SK-N-SH (cell line): ENCODE measurements at regions not wholly inside any gene's neighbourhood (a gene's known extent, or its start where the extent isn't known, plus 50 kb on each side); places are given as distances from the start of the nearest gene placed in this dataset.

Experiments used
- CTCF ChIA-PET: fragments of 300-600, 350-600 bp; formaldehyde crosslinking; extraction: SDS; loops from one replicate; lab custom pipeline; 2021; lab: Yijun Ruan, JAX
- POLR2A ChIA-PET: fragments of 350-600 bp; sonication (Branson Sonifier 250); formaldehyde crosslinking; extraction: SDS; loops from one replicate; lab custom pipeline; 2020; ENCODE audit warnings: antibody characterized with exemption, inconsistent platforms; lab: Yijun Ruan, JAX
- DNase-seq: peaks from one replicate; pipeline ENCODE4 v3.0.0; 2012
- H2AFZ ChIP-seq: fragments of 200-600 bp; sonication (generic); 2 replicates; pipeline ENCODE4 v1.8.1; 2016; ENCODE audit warnings: antibody characterized with exemption, mild to moderate bottlenecking, low read depth
- H3F3A ChIP-seq: fragments of 200-600 bp; sonication (generic); replicated peaks from 2 replicates; pipeline ENCODE3; 2016; ENCODE audit warnings: antibody characterized with exemption, mild to moderate bottlenecking; ENCODE audit not compliant: insufficient read depth
- H3K27ac ChIP-seq, 2 experiments: fragments of 200-500 bp in 1 of 2; fragments of 200-600 bp in 1 of 2; sonication (Bioruptor generic) in 1 of 2; sonication (generic), shearing (Covaris generic) in 1 of 2; 2 replicates each; pipeline versions ENCODE4 v1.5.1 to v1.6.1; 2014 to 2016; ENCODE audit warnings: low read depth in 2 of 2, inconsistent platforms in 1 of 2, low read length in 1 of 2, mild to moderate bottlenecking in 1 of 2, mixed read lengths in 1 of 2
- H3K27me3 ChIP-seq: fragments of 200-600 bp; sonication (generic), shearing (Covaris generic); 2 replicates; pipeline ENCODE4 v1.6.1; 2016; ENCODE audit warnings: mixed run types; ENCODE audit not compliant: insufficient read depth
- H3K36me3 ChIP-seq, 2 experiments: fragments of 200-500 bp in 1 of 2; fragments of 200-600 bp in 1 of 2; sonication (Bioruptor generic) in 1 of 2; sonication (generic) in 1 of 2; replicated peaks in 1 of 2; 2 replicates each; pipeline versions ENCODE3 to v1.5.1; 2014 to 2016; ENCODE audit warnings: low read length in 1 of 2, mild to moderate bottlenecking in 1 of 2; ENCODE audit not compliant: insufficient read depth in 2 of 2, control insufficient read depth in 1 of 2
- H3K4me1 ChIP-seq, 2 experiments: fragments of 200-500 bp in 1 of 2; fragments of 200-600 bp in 1 of 2; sonication (Bioruptor generic) in 1 of 2; sonication (generic), shearing (Covaris generic) in 1 of 2; 2 replicates each; pipeline versions ENCODE4 v1.5.1 to v1.6.1; 2014 to 2016; ENCODE audit warnings: low read depth in 1 of 2, low read length in 1 of 2, mixed run types in 1 of 2; ENCODE audit not compliant: insufficient read depth in 2 of 2, control insufficient read depth in 1 of 2
- H3K4me2 ChIP-seq: fragments of 200-600 bp; sonication (generic), shearing (Covaris generic); 2 replicates; pipeline ENCODE4 v1.6.1; 2017; ENCODE audit warnings: mixed run types
- H3K4me3 ChIP-seq, 2 experiments: fragments of 200-500 bp in 1 of 2; fragments of 200-600 bp in 1 of 2; sonication (Bioruptor generic) in 1 of 2; sonication (generic), shearing (Covaris generic) in 1 of 2; 2 replicates each; pipeline versions ENCODE4 v1.5.1 to v1.8.1; 2014 to 2016; ENCODE audit warnings: low read depth in 2 of 2, inconsistent platforms in 1 of 2, low read length in 1 of 2, mild to moderate bottlenecking in 1 of 2, mixed read lengths in 1 of 2, moderate library complexity in 1 of 2
- H3K79me2 ChIP-seq: fragments of 200-600 bp; sonication (generic); 2 replicates; pipeline ENCODE4 v1.8.1; 2017; ENCODE audit warnings: mild to moderate bottlenecking; ENCODE audit not compliant: insufficient read depth
- H3K9ac ChIP-seq: fragments of 200-600 bp; sonication (generic); 2 replicates; pipeline ENCODE4 v1.6.1; 2017; ENCODE audit warnings: mixed run types
- H3K9me2 ChIP-seq: fragments of 200-600 bp; sonication (generic); 2 replicates; pipeline ENCODE4 v1.6.1; 2017; ENCODE audit warnings: mixed run types
- H3K9me3 ChIP-seq: fragments of 200-600 bp; sonication (generic); 2 replicates; pipeline ENCODE4 v1.6.1; 2017; ENCODE audit warnings: mixed run types, mild to moderate bottlenecking, moderate library complexity
- H4K20me1 ChIP-seq: fragments of 200-600 bp; sonication (generic); 2 replicates; pipeline ENCODE4 v1.6.1; 2017; ENCODE audit warnings: mild to moderate bottlenecking, mixed run types; ENCODE audit not compliant: insufficient read depth
- CTCF ChIP-seq: fragments of 200-600 bp; sonication (generic); IDR thresholded peaks from 2 replicates; pipeline ENCODE4 v1.6.1; 2017; ENCODE audit warnings: antibody characterized with exemption, mild to moderate bottlenecking, moderate library complexity
- EP300 ChIP-seq, 2 experiments: IDR thresholded peaks; 2 replicates each; pipeline versions ENCODE4 v1.4.0 to v1.6.1; 2012; ENCODE audit warnings: borderline replicate concordance in 1 of 2, low read depth in 1 of 2, low read length in 1 of 2
- EZH2phosphoT487 ChIP-seq: fragments of 200-600 bp; sonication (generic); IDR thresholded peaks from 2 replicates; pipeline ENCODE4 v1.6.1; 2017; ENCODE audit warnings: low read depth, mixed run types, mild to moderate bottlenecking, antibody characterized with exemption, moderate library complexity, borderline replicate concordance
- FOSL2 ChIP-seq: IDR thresholded peaks from 2 replicates; pipeline ENCODE4 v1.4.0; 2012; ENCODE audit warnings: low read depth, mild to moderate bottlenecking, moderate library complexity, borderline replicate concordance
- FOXM1 ChIP-seq: IDR thresholded peaks from 2 replicates; pipeline ENCODE4 v1.4.0; 2012; ENCODE audit warnings: low read depth, mild to moderate bottlenecking
- GATA2 ChIP-seq: sonication (generic); formaldehyde crosslinking; IDR thresholded peaks from 2 replicates; pipeline ENCODE4 v1.5.0; 2020; ENCODE audit warnings: mild to moderate bottlenecking, missing genetic modification reagents
- IRF3 ChIP-seq: fragments of 150-350 bp; IDR thresholded peaks from 2 replicates; pipeline ENCODE4 v1.6.1; 2016; ENCODE audit warnings: mild to moderate bottlenecking, low read depth, low read length
- MAX ChIP-seq: IDR thresholded peaks from 2 replicates; pipeline ENCODE4 v1.4.0; 2012; ENCODE audit warnings: low read depth
- MEF2A ChIP-seq: IDR thresholded peaks from 2 replicates; pipeline ENCODE4 v1.4.0; 2012; ENCODE audit warnings: low read depth, borderline replicate concordance
- NFIC ChIP-seq: IDR thresholded peaks from 2 replicates; pipeline ENCODE4 v1.4.0; 2012; ENCODE audit warnings: borderline replicate concordance
- NRF1 ChIP-seq: IDR thresholded peaks from 2 replicates; pipeline ENCODE4 v1.6.1; 2012; ENCODE audit warnings: low read depth, mild to moderate bottlenecking, low read length
- POLR2AphosphoS5 ChIP-seq: IDR thresholded peaks from 2 replicates; pipeline ENCODE4 v1.6.1; 2012; ENCODE audit warnings: low read depth, low read length
- RAD21 ChIP-seq: IDR thresholded peaks from 2 replicates; pipeline ENCODE4 v1.6.1; 2012; ENCODE audit warnings: mild to moderate bottlenecking, low read length
- RCOR1 ChIP-seq: fragments of 150-350 bp; IDR thresholded peaks from 2 replicates; pipeline ENCODE4 v1.6.1; 2017; ENCODE audit warnings: antibody characterized with exemption, low read length
- RFX5 ChIP-seq: IDR thresholded peaks from 2 replicates; pipeline ENCODE4 v1.6.1; 2012; ENCODE audit warnings: mild to moderate bottlenecking, improper control_type of control experiment, low read length
- RXRA ChIP-seq: IDR thresholded peaks from 2 replicates; pipeline ENCODE4 v1.4.0; 2012; ENCODE audit warnings: low read depth, mild to moderate bottlenecking, borderline replicate concordance
- SIN3A ChIP-seq: IDR thresholded peaks from 2 replicates; pipeline ENCODE4 v1.6.1; 2012; ENCODE audit warnings: low read depth, mild to moderate bottlenecking, low read length, moderate library complexity, borderline replicate concordance
- SMC3 ChIP-seq: IDR thresholded peaks from 2 replicates; pipeline ENCODE4 v1.6.1; 2012; ENCODE audit warnings: low read depth, low read length, improper control_type of control experiment
- TAF1 ChIP-seq: IDR thresholded peaks from 2 replicates; pipeline ENCODE4 v1.6.1; 2012; ENCODE audit warnings: low read depth, mild to moderate bottlenecking, low read length, moderate library complexity, borderline replicate concordance
- TCF12 ChIP-seq: IDR thresholded peaks from 2 replicates; pipeline ENCODE4 v1.4.0; 2012
- TEAD4 ChIP-seq: IDR thresholded peaks from 2 replicates; pipeline ENCODE4 v1.4.0; 2012; ENCODE audit warnings: mild to moderate bottlenecking, borderline replicate concordance; ENCODE audit not compliant: insufficient read depth
- USF1 ChIP-seq: IDR thresholded peaks from 2 replicates; pipeline ENCODE4 v1.4.0; 2012; ENCODE audit warnings: low read depth, borderline replicate concordance
- YY1 ChIP-seq: IDR thresholded peaks from 2 replicates; pipeline ENCODE4 v1.4.0; 2012; ENCODE audit warnings: low read depth, mild to moderate bottlenecking
- ZBTB33 ChIP-seq: IDR thresholded peaks from 2 replicates; pipeline ENCODE4 v1.4.0; 2012; ENCODE audit warnings: low read depth, borderline replicate concordance
- WGBS: methylation state at CpG from one replicate; pipeline ENCODE4 v1.1.6; 2017; ENCODE audit warnings: low lambda C conversion rate; 5-methylcytosine and 5-hydroxymethylcytosine counted together

GRCh38 chr11:42707541-42707940, 604.3 kb upstream of the API5 start:
- no peaks in the 10 kb centered on the region for H4K20me1 ChIP-seq
- CTCF ChIA-PET = no interaction called here
- no peak overlapping the region for H3K27ac ChIP-seq

GRCh38 chr11:42709216-42709615, 602.6 kb upstream of the API5 start:
- H3K9me2 ChIP-seq = no peaks in the 10 kb centered on the region
- H3K9ac ChIP-seq = no peak overlapping the region
- no peak overlapping the region for H3K4me2 ChIP-seq
- H3K27ac ChIP-seq = no peak overlapping the region
- no peaks in the 10 kb centered on the region for H3K36me3 ChIP-seq
- H4K20me1 ChIP-seq = no peaks in the 10 kb centered on the region
- no peaks in the 10 kb centered on the region for H3K4me1 ChIP-seq
- POLR2A ChIA-PET = no interaction called here
- no peaks in the 10 kb centered on the region for H3K79me2 ChIP-seq
- 33% methylated on average over 1 of the region's 1 CpG for WGBS
- no peak for DNase-seq
- no peak overlapping the region for H3K4me3 ChIP-seq
- no peaks in the 10 kb centered on the region for H3K9me3 ChIP-seq
- no peaks in the 10 kb centered on the region for H3F3A ChIP-seq
- CTCF ChIA-PET = no interaction called here
- no peaks in the 10 kb centered on the region for H3K27me3 ChIP-seq
- no peak overlapping the region for H2AFZ ChIP-seq
- TF ChIP-seq MEF2A (no peak), RXRA (no peak), ZBTB33 (no peak), USF1 (no peak), CTCF (no peak), TAF1 (no peak), POLR2AphosphoS5 (no peak), EZH2phosphoT487 (no peak), TCF12 (no peak), YY1 (no peak), IRF3 (no peak), RFX5 (no peak), SMC3 (no peak), EP300 (IDR thresholded peaks at IDR 0.05; ENCODE audit: borderline replicate concordance in 1 of 2, low read depth in 1 of 2, low read length in 1 of 2) (no peak), FOXM1 (no peak), NRF1 (no peak), MAX (no peak), GATA2 (CRISPR knock-in tag) (no peak), SIN3A (no peak)

More at GRCh38 chr11:42707541-42707940, 604.3 kb upstream of the API5 start:
- H3K27me3 ChIP-seq = no peaks in the 10 kb centered on the region
- H3K9me3 ChIP-seq = no peaks in the 10 kb centered on the region
- 17% methylated on average over 2 of the region's 2 CpGs for WGBS
- H3K4me2 ChIP-seq = no peak overlapping the region
- H3K79me2 ChIP-seq = no peaks in the 10 kb centered on the region
- H3K4me3 ChIP-seq = no peak overlapping the region
- H3K36me3 ChIP-seq = no peaks in the 10 kb centered on the region
- DNase-seq = no peak
- no peaks in the 10 kb centered on the region for H3K9me2 ChIP-seq
- H3K4me1 ChIP-seq = no peaks in the 10 kb centered on the region
- POLR2A ChIA-PET = no interaction called here
- no peaks in the 10 kb centered on the region for H3F3A ChIP-seq
- no peak overlapping the region for H2AFZ ChIP-seq
- TF ChIP-seq TEAD4 = no peak
- no peak for TF ChIP-seq MEF2A
- TF ChIP-seq YY1 = no peak
- TF ChIP-seq RCOR1 = no peak
- no peak for TF ChIP-seq FOSL2
- no peak for TF ChIP-seq RFX5
- no peak for TF ChIP-seq FOXM1
- TF ChIP-seq MAX = no peak
- TF ChIP-seq NFIC = no peak
- no peak for TF ChIP-seq RAD21
- no peak for TF ChIP-seq SIN3A
- H3K9ac ChIP-seq = no peak overlapping the region
